ENCODE measurements at regions not wholly inside any gene's neighbourhood (a gene's known extent, or its start where the extent isn't known, plus 50 kb on each side); places are given as distances from the start of the nearest gene placed in this dataset.
A peak's percentile ranks its signal among the peaks of the same experiment; 100 is the strongest.
"Not testable (repeated sequence)": the region's sequence is repeated elsewhere in the genome, so short reads cannot be mapped to it uniquely, and the experiment has no call there.

DNA sequence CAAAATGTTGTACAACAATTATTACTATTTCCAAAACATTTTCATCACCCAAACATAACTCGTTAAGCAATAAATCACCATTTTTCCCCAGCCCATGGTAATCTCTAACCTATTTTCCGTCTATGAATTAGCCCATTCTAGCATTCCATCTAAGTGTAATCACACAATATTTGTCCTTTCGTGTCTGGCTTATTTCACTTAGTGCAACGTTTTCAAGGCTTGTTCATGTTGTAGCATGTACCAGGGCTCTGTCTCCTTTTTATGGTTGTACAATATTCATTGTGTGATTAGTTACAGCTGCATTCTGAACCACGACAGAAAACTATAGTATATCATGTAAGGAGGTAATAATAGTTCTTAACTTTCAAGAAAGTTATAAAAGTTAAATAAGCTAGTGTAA lies 656.0 kb upstream of the HS3ST1 start:
- DNase-seq, result no peak

DNA sequence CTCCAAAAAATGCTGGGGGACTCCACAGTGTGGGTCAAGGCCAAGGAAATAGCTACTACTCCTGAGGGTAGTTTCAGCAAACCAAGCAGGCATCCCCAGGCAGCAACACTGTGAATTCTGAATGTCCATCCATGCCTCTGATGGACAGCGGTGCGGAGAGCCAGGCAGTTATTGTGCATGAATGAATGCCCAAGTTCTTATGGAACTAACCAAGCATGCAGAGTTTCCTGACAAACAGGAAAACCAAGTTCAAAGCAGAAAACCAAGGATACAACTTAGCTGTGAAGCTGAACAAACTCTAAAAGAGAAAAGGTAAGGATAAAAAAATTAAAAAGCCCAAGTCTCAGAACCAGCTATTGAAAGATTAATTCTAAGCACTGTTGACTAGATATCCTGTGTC lies 642.6 kb upstream of the HS3ST1 start:
- DNase-seq, result no peak

DNA sequence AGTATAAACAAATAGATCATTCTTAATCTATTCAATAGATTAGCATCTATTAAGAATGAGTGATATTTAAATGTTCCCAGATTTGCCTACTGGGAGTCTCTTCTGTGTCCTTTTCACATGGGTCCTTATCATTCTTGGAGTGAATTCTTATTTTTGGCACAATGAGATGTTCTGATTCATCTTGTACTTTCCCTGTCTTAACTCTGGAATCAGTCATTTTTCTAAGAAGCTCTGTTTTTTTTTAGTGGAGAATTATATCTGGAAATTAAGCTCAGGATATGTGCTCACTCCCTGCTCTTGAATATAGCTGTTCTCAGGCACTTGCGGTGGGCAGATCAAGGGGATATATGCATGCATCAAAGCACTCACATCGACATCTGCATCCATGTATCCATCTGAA lies 625.3 kb upstream of the HS3ST1 start:
- DNase-seq, result no peak

DNA sequence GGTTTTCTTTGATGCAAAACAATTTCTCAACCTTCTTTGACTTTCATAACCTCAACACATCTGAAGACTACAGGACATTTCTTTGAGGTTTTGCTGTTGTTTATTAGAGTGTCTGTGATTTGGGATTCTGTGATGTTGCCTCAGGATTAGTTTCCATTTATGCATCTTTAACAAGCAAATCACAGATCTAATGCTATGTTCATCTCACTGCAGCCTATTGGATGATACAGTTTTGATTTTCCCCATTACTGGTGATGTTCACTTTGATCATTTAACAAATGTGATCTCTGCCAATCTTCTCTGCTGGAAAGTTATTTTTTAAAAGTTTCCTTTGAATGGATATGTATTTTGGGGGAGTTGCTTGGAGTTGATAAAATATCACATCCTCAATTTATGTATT lies 624.9 kb upstream of the HS3ST1 start:
- no peak for DNase-seq

DNA sequence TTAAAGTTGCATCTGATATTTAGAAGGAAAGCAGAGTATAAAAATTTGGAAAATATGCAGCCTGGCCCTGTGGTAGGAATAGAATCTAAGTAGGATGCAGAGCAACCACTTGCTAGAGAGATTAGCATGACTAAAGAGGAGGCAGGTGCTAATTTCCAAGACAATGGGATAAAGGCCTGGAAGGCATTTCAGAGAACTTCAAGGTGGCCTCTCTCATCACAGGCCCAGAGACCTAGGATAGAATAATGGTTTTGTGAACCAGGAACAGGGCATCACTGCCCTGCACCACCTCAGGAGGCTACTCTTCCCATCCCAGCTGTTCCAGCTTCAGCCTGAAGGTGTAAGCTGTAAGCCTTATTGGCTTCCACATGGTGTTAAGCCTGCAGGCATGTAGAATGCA lies 621.7 kb upstream of the HS3ST1 start:
- no peak for DNase-seq

DNA sequence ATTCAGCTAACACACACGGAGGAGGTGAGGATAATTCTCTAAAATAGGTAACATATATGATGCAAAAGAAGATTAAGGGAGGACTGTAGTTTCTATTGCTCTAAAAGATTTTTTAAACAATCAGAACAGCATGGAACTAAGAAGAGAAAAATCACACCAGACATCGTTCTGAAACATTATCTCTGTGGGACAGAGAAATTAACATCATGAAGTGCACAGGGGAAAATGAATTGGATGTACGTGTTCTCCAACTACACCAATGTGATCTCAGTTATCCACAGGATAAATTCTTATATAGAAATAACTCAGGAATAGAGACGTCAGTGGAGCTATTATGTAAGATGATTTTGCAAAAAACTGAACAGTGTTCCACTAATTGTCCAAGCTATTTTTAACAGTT lies 614.1 kb upstream of the HS3ST1 start:
- no peak for DNase-seq

DNA sequence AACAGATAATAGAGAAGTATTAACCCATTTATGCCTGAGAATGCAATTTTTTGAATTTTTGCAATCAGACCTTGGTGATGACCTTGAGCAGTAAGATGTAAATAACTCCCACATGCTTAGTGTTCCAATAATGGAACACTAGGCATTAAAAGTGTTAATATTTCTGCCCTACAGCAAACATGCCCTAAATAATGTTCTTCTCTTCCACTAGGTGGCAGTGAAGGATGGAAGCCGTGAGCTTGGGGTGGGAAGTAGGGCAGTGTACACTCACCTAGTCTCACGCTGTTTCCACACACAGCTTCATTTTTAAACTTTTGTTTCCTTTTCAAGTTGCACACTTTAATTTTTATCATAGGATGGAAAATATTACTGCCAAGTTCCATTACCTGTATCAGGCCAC lies 613.1 kb upstream of the HS3ST1 start:
- DNase-seq, result no peak

DNA sequence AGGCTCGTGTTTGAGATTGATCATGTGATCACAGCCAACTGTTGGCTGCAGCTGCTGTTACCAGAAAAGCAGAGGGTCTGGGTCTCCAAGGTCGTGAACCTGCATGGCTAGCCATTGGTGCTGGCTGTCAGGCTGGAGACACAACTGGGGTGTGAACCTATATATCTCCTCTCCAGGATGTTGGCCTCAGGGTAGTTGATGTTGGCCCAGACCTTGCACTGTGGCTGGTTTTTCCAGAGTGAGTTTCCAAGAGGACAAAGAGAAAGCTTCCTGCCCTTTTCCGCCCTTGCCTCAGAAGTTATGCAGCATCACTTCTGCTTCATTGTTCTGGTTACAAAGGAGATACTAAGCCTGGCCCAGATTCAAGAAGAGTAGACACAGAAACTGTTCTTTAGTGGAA lies 607.8 kb upstream of the HS3ST1 start:
- DNase-seq, result no peak

DNA sequence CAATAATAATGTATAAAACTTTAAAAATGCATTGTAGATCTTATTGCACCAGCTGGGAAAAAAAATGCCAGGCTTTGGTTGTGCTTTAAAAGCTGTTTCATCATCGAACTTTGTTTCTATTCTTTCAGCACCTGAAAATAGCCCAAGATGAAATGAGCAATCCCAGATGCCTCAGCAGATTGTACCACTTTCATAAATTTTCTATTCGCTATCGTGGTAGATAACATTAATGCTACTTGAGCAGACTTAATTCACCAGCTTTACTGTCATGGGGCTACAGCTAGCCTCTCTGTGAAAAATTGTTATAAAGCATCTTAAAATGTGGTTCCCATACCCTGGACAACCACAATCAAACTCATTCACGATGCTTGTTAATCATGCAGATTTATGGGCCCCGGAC lies 599.6 kb upstream of the HS3ST1 start:
- DNase-seq, result no peak

DNA sequence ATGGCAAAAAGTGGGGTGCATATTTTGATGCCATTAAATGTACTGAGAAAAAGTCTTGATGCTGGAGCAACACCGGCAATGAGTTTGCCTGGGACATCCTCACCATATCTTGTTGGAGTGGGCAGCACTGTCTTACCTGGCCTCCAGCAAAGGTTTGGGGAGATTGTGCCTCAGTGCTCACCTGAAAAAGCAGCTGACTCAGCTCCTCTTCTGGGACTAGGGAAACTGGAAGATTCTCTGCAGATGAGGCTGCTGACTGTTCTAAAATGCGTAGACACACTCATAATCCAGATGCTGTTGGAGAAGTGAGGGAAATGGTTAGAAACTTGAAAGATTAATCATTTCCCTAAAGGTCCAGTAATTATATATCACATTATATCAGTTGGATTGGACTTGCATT lies 593.7 kb upstream of the HS3ST1 start:
- no peak for DNase-seq

DNA sequence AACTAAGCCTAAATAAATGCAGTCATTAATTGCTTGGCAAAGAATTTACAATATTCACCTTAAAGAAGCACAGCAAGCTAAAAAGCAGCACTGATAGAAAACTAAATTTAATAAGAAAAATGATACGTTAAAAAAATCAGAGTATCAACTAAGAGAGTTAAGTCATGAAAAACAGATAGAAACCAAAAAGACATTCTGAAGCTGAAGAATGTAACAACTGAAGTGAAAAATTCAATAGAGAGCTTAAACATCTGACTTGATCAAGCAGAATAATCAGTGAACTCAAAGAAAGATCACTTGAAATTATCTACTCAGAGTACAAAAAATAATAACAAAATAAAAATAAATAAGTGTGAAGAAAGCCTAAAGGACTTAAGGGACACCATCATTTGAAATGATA lies 588.0 kb upstream of the HS3ST1 start:
- no peak for DNase-seq

DNA sequence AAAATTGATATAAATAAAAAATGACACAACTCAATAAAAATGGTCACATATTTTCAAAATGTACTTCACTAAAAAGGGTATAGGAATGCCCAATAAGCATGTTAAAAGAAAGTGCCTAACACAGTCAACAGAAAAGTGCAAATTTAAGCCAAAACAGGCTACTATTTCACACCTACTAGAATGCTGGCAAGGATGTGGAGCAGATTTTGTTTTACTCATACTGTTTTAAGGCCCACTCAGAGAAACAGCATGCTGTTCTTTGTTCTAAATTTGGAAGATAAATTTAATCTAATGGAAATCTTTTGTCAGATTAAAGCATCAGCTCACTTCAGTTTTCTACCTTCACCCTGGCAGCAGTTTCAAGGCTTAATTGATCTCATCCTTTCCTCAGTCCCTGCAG lies 576.8 kb upstream of the HS3ST1 start:
- no peak for DNase-seq

DNA sequence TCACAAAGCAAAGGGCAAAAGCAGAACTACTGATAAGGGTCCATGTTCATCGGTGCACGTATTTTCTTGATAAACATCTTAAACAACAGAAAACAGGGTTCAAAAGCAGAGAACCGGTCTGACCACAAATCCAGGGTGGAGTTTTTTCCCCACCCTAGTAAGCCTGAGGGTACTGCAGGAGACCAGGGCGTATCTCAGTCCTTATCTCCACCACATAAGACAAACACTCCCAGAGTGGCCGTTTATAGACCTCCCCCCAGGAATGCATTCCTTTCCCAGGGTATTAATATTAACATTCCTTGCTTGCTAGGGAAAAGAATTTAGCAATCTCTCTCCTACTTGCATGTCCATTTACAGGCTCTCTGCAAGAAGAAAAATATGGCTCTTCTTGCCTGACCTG lies 567.9 kb upstream of the HS3ST1 start:
- not testable (repeated sequence) for DNase-seq

DNA sequence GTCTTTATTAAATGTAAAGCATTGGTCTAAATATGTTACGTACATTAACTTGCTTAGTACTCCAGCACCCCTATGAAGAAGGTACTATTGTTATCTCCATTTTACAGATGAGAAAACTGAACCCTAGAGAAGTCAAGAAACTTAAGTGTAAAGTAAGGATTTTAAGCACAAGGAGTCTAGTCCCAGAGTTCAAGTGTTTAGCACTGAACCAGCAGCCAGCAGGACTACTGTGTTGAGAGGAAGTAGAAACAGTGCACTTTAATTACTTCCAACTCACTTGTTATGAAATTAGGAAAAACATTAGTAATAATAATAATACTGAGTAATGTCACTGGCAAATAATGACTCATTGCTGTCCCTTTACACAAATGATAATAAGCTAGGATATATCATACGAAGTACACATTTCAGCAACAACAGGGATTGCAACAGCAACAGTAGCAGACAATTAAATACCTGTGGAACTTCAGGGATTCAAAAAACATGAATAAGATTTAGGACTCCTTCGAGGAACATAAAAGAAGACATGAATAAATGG lies 548.1 kb upstream of the HS3ST1 start:
- no peak for DNase-seq

DNA sequence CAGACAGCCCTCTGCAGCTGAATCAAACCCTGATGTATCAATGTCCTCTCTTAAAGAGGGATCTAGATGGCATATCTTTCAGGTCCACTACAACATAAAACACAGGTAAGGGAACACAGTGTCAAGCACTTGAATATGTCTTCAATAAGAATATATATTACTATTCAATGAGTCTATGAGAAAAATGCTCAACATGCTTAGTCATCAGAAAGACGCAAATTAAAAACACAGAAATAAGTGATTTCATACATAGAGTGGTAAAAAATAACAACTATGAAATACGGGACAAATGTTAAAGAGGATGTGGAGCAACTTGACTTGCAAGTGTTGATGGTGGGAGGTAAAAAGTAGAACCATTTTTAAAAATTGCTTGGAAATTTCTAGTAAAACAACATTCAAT lies 544.6 kb upstream of the HS3ST1 start:
- DNase-seq, result no peak

DNA sequence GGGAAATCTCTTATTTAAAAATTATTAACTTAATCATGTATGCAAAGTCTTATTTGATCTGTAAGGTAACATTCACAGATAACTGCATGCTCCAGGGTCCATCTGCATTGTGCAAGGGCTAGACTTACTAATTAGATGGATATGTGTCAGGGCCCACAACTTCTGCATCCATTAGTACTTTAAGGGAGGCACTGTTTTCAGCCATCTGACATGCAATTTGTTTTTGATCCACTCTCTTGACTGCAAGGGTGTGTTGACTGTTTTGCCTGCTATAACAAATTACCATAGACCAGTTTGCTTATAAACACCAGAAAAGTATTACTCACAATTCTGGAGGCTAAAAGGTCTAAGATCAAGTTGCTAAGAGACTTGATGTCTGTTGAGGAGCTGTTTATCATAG lies 542.1 kb upstream of the HS3ST1 start:
- DNase-seq, result no peak

DNA sequence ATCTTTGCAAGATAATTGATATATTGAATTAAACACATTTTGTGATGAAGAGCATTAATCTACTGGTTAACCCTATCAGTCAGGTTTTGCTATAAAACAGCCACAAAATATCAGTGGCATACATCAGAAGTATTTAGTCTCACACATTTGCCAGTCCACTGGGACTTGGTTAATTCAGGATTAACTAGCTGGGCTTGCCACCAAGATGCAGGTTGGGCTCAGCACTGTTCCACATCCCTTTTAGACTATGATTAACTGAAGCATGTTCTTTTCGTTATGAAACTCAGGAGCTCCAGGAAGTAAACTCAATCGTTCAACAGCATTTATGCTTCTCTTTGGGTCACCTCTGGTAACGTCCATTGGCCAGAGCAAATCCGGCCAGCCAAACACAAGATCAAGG lies 538.1 kb upstream of the HS3ST1 start:
- no peak for DNase-seq

DNA sequence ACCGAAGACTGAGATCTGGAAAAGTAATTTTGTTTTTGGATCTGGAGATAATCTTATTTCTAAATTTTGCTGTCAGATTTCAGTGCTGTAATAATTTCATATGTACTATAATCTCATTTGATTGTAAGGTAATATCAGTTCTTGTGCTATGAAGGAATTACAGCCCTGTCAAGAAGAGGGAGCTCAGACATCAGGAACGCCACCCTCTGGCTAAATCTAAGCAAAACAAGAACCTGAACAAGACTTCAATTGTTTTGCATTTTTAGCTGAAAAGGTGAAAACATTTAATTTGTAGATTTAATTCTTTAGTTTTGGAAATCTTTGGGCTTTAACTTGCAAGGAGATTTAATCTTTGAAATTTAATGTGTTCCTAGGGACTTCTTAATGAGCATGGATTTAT lies 525.4 kb upstream of the HS3ST1 start:
- DNase-seq, result peak; percentile 6

DNA sequence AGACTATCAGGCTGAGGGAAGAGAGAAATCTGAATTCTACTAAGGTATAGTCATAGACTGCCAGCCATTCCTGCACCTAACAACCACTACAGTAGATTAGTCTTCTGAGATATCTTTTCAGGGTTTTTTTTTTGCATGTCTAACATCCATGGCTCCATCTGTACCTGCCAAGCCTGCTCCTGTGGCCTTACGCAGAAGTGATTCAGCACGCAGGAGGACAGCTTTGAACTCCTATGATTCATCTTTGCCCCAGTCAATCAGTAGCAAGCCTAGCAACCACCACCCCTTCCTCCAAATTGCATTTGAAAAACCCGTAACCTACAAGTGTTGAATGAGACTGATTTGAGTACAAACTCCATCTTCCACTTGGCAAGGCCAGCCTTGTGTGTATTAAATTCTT lies 520.7 kb upstream of the HS3ST1 start:
- DNase-seq, result no peak

DNA sequence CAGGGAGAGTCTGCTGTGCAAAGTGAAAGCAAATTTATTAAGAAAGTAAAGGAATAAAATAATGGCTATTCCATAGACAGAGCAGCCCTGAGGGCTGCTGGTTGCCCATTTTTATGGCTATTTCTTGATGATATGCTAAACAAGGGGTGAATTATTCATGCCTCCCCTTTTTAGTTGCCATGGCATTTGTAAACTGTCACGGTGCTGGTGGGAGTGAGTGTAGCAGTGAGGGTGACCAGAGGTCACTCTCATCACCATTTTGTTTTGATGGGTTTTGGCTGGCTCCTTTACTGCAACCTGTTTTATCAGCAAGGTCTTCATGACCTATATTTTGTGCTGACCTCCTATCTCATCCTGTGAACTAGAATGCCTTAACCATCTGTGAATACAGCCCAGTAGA lies 518.9 kb upstream of the HS3ST1 start:
- not testable (repeated sequence) for DNase-seq

DNA sequence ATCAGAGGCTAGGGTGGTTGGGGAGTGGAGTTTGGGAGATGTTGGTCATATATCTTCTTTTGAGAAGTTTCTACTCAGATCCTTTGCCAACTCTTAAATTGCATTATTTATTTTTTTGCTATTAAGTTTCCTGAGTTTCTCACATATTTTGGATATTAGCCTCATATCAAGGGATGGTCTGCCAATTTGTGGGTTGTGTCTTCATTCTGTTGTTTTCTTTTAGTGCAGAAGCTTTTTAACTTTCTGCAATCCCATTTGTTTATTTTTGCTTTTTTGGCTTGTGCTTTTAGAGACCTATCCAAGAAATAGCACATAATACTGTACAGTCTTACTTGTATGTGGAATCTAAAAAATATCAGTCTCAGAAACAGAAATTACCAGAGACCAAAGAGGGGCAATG lies 509.2 kb upstream of the HS3ST1 start:
- no peak for DNase-seq

DNA sequence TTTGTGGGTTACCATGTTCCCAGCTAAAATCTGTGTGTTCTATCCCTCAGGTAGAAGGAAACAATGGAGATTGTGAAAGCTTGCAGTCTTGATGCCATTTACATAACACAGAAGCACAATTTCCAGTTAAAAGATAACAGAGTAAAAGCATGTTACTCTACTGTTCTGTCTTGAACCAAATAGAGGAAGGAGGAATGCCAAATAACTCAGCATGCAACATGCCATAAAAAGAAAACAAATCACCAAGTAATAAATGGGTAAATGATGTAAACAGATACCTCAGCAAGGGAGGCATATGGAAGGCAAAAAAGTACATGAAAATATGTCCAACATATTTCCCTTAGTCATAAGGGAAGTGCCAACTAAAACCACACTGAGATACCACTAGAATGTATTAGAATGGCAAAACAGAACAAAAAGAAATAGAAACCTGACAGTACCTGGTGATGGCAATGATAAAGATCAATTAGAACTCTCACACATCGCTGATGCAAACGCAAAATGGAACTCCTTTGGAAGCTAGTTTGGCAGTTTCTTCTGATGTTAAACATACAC lies 502.6 kb upstream of the HS3ST1 start:
- DNase-seq, result no peak

DNA sequence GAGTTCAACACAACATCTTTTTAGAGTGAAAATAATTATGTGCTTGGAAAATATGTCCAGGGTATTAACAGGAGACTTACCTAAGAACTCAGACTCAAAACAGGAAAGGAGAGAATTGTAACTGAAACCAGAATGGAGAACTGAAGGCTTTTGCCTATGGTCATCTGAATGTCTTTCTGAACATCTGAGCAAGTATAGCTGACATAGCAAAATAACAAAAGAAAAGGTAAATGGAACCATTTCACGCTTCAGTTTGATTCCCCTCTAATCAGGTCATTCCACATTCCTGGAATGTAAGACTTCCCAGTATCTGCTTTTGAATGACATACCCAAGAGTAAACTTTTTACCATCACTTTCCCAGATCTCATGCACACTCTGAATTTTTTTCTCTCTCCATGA lies 500.4 kb upstream of the HS3ST1 start:
- no peak for DNase-seq

DNA sequence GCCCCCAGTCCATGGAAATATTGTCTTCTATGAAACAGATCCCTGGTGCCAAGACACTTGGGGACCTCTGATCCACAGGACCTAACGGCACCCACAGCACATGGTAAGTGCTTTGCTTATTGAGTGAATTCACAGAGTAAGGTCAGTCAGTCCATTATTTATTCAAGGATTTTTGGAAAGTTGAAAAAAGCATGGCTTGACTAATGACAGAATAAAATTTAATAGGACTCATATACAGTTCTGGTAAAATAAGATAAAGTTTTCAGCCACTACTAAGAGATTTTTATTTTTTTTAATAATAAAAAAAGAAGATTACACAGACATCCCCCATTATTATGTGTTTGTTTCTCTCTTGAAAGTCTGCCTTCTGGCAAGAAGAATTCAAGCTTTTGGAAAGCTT lies 490.6 kb upstream of the HS3ST1 start:
- no peak for DNase-seq

DNA sequence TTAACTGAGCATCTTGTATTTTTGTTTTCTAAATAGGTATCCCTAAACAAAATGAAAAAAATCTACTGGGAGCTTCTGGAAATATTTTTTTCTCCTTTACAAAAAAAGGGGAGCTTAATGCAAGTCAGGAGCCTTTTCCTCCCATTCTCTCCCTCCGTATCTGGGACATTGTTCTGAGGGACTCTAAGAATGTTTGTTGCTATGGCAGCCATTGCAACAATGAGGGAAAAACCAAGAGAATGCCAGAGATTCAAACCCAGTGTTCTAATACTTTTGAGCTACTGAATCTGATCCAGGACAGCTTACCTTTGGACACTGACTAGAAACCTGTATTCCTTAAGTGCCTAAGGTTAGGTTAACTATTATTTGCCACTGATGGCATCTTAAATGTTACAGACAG lies 485.7 kb upstream of the HS3ST1 start:
- no peak for DNase-seq

Data from muscle of arm (tissue), 1 donor.